IPS DF 6.9 (cell line): ENCODE measurements at regions not wholly inside any gene's neighbourhood (a gene's known extent, or its start where the extent isn't known, plus 50 kb on each side); places are given as distances from the start of the nearest gene placed in this dataset.
"Not testable (repeated sequence)": the region's sequence is repeated elsewhere in the genome, so short reads cannot be mapped to it uniquely, and the experiment has no call there.

Experiments used
- DNase-seq: peaks from one replicate; pipeline ENCODE4 v3.0.0-alpha.2; 2013; ENCODE audit warnings: low read depth, low spot score
- H3K27ac ChIP-seq: one replicate; pipeline ENCODE4 v1.5.1; 2013; ENCODE audit warnings: low read length, control low read depth
- H3K27me3 ChIP-seq: 2 replicates; pipeline ENCODE4 v1.6.1; 2013; ENCODE audit warnings: mild to moderate bottlenecking, low read length; ENCODE audit not compliant: control insufficient read depth, insufficient read depth
- H3K36me3 ChIP-seq: 2 replicates; pipeline ENCODE4 v1.6.1; 2013; ENCODE audit warnings: low read length; ENCODE audit not compliant: control insufficient read depth, insufficient read depth
- H3K4me1 ChIP-seq: 2 replicates; pipeline ENCODE4 v1.6.1; 2013; ENCODE audit warnings: low read length; ENCODE audit not compliant: control insufficient read depth, insufficient read depth
- H3K4me3 ChIP-seq: 2 replicates; pipeline ENCODE4 v1.5.1; 2013; ENCODE audit warnings: mild to moderate bottlenecking, low read length
- H3K9me3 ChIP-seq: 2 replicates; pipeline ENCODE4 v1.6.1; 2013; ENCODE audit warnings: low read length, inconsistent platforms; ENCODE audit not compliant: control insufficient read depth, insufficient read depth
- WGBS: extraction: QIAGEN DNeasy Blood & Tissue Kit; methylation state at CpG from one replicate; pipeline ENCODE4 v1.1.7; 2013; ENCODE audit warnings: mixed read lengths, missing lambda C conversion rate; ENCODE audit not compliant: insufficient read length, insufficient coverage; 5-methylcytosine and 5-hydroxymethylcytosine counted together

GRCh38 chr21:13923175-13923574, 287.6 kb downstream of the LIPI start:
- DNase-seq, H3K4me1 ChIP-seq, H3K36me3 ChIP-seq, H3K9me3 ChIP-seq, H3K4me3 ChIP-seq, H3K27ac ChIP-seq, H3K27me3 ChIP-seq: not testable (repeated sequence)
- no CpG with 5 or more reads among the region's 1 CpG for WGBS

GRCh38 chr21:13921455-13921854, 289.3 kb downstream of the LIPI start:
- DNase-seq, H3K4me1 ChIP-seq, H3K27ac ChIP-seq, H3K9me3 ChIP-seq, H3K27me3 ChIP-seq, H3K4me3 ChIP-seq, H3K36me3 ChIP-seq: not testable (repeated sequence)
- WGBS, result no CpG with 5 or more reads among the region's 1 CpG

- H3K27ac ChIP-seq, H3K4me1 ChIP-seq, H3K9me3 ChIP-seq, H3K36me3 ChIP-seq, H3K27me3 ChIP-seq, H3K4me3 ChIP-seq, DNase-seq: not testable (repeated sequence)
- WGBS, result no CpG with 5 or more reads among the region's 10 CpGs
These were observed 297.8 kb downstream of the POTED start for GRCh38 chr21:13907385-13907784.

- whole genome bisulfite sequencing, result no CpG with 5 or more reads among the region's 4 CpGs
- H3K27ac ChIP-seq, H3K36me3 ChIP-seq, H3K27me3 ChIP-seq, H3K4me3 ChIP-seq, H3K4me1 ChIP-seq, DNase-seq, H3K9me3 ChIP-seq: not testable (repeated sequence)
These were observed 287.1 kb downstream of the POTED start for GRCh38 chr21:13896596-13897247.

- H3K4me3 ChIP-seq, DNase-seq, H3K27me3 ChIP-seq, H3K27ac ChIP-seq, H3K9me3 ChIP-seq, H3K36me3 ChIP-seq, H3K4me1 ChIP-seq: not testable (repeated sequence)
- WGBS, result no CpG with 5 or more reads among the region's 2 CpGs
These were observed 284.0 kb downstream of the POTED start for GRCh38 chr21:13893617-13894016.

GRCh38 chr21:13893025-13893424, 283.4 kb downstream of the POTED start:
- not testable (repeated sequence) for DNase-seq, H3K27ac ChIP-seq, H3K9me3 ChIP-seq, H3K4me3 ChIP-seq, H3K36me3 ChIP-seq, H3K27me3 ChIP-seq, H3K4me1 ChIP-seq
- WGBS, result no CpG with 5 or more reads among the region's 4 CpGs

GRCh38 chr21:13892146-13892751, 282.7 kb downstream of the POTED start:
- WGBS, result no CpG with 5 or more reads among the region's 4 CpGs
- H3K27ac ChIP-seq, H3K36me3 ChIP-seq, DNase-seq, H3K4me1 ChIP-seq, H3K27me3 ChIP-seq, H3K4me3 ChIP-seq, H3K9me3 ChIP-seq: not testable (repeated sequence)

GRCh38 chr21:13889176-13889575, 279.6 kb downstream of the POTED start:
- WGBS, result no CpG with 5 or more reads among the region's 7 CpGs
- not testable (repeated sequence) for H3K27ac ChIP-seq, H3K4me3 ChIP-seq, H3K36me3 ChIP-seq, H3K9me3 ChIP-seq, H3K4me1 ChIP-seq, H3K27me3 ChIP-seq, DNase-seq

DNA sequence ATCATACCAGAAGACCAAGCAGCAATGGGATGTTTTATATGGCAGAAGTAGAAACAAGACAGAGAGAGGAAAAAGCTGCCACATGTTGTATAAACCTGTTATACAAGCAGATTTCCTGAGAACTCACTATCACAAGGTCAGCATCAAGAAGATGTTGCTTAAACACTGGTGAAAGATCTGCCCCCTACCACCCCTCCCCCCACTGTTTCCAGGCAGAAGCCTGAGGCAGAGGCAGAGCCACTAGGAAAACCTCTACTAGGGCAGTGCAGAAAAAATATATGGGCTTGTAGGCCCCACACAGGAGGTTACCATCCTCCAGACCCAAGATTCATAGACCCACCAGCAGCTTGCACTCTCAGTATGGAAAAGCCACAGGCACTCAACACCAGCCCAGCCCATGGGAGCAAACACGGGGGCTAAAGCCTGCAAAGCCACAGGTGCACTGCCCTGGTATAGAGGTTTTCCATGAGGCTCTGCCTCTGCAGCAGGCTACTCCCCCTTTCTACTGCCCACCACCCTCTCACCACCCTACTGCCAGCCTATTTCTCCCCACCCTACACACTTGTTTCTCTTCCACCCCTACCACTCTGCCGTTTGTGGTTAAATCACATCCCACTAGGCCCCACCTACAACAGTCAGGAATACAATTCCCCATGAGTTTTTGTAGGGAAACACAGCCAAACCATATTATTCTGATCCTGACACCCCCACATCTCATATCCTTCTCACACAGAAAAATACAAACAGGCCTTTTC, 274.2 kb downstream of the POTED start:
- not testable (repeated sequence) for H3K27me3 ChIP-seq, H3K27ac ChIP-seq, H3K4me1 ChIP-seq, H3K36me3 ChIP-seq, H3K4me3 ChIP-seq, H3K9me3 ChIP-seq, DNase-seq
- WGBS, result no CpG with 5 or more reads among the region's 2 CpGs

DNA sequence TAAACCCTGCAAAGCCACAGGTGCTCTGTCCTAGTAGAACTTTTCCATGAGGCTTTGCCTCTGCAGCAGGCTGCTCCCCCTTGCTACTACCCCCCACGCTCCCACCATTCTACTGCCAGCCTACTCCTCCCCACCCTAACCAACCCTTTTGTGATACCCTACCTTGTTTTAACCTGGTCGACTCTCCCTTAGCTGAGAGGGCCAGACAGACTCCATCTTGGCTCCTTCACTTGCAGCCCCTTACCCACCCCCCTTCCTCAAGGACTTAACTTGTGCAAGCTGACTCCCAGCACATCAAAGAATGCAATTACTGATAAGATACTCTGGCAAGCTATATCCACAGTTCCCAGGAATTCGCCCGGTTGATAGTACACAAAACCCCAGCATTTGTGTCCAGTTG, 267.9 kb downstream of the POTED start:
- not testable (repeated sequence) for H3K4me3 ChIP-seq, H3K27me3 ChIP-seq, H3K27ac ChIP-seq, H3K4me1 ChIP-seq, H3K36me3 ChIP-seq, H3K9me3 ChIP-seq, DNase-seq
- WGBS, result no CpG with 5 or more reads among the region's 4 CpGs

DNA sequence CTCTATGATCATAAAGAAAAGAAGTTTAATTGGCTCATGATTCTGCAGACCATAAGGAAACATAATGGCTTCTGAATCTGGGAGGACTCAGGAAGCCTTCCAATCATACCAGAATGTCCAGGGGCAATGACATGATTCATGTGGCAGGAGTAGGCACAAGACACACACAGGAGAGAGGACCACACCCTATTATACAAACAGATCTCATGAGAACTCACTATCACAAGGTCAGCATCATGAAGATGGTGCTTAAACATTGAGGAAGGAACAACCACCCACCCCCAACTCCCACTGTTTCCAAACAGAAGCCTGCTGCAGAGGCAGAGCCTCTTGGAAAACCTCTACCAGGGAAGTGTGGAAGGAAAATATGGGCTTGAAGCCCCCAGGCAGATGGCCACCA, 267.4 kb downstream of the POTED start:
- not testable (repeated sequence) for H3K27ac ChIP-seq, DNase-seq, H3K27me3 ChIP-seq, H3K4me1 ChIP-seq, H3K9me3 ChIP-seq, H3K36me3 ChIP-seq, H3K4me3 ChIP-seq
